ENCODE measurements at regions not wholly inside any gene's neighbourhood (a gene's known extent, or its start where the extent isn't known, plus 50 kb on each side); places are given as distances from the start of the nearest gene placed in this dataset.

GRCh38 chr5:39605588-39606575 lies 181.1 kb upstream of the DAB2 start:
- Mint-ChIP-seq H3K9me3 (peaks cover 1% of the 10 kb centered on the region), H3K27me3 (peaks cover 4% of the 10 kb centered on the region), H3K4me3 (no peak overlapping the region), H3K4me1 (peaks cover 3% of the 10 kb centered on the region), H3K36me3 (no peaks in the 10 kb centered on the region), H3K27ac (no peak overlapping the region)
- ATAC-seq (ENCODE audit: low read depth) (no peak), DNase-seq (ENCODE audit: low spot score in 2 of 2) (no peak)

GRCh38 chr5:39605145-39605544 lies 180.4 kb upstream of the DAB2 start:
- no peak for ATAC-seq (ENCODE audit: low read depth)
- Mint-ChIP-seq H3K4me1 (peaks cover 3% of the 10 kb centered on the region), H3K36me3 (no peaks in the 10 kb centered on the region), H3K4me3 (no peak overlapping the region), H3K9me3 (peaks cover 1% of the 10 kb centered on the region), H3K27me3 (peaks cover 4% of the 10 kb centered on the region), H3K27ac (no peak overlapping the region)
- DNase-seq (ENCODE audit: low spot score in 2 of 2): no peak

- ATAC-seq (ENCODE audit: low read depth): no peak
- H3K36me3 Mint-ChIP-seq: no peaks in the 10 kb centered on the region
- H3K4me1 Mint-ChIP-seq: peaks cover 3% of the 10 kb centered on the region
- peaks cover 4% of the 10 kb centered on the region for H3K27me3 Mint-ChIP-seq
- no peak overlapping the region for H3K4me3 Mint-ChIP-seq
- H3K27ac Mint-ChIP-seq: no peak overlapping the region
- DNase-seq (ENCODE audit: low spot score in 2 of 2): no peak
- peaks cover 1% of the 10 kb centered on the region for H3K9me3 Mint-ChIP-seq
Observed at GRCh38 chr5:39604491-39604890, 179.7 kb upstream of the DAB2 start.

- Mint-ChIP-seq H3K27me3 (peaks cover 11% of the 10 kb centered on the region), H3K9me3 (no peaks in the 10 kb centered on the region), H3K4me1 (no peaks in the 10 kb centered on the region), H3K4me3 (no peak overlapping the region), H3K36me3 (no peaks in the 10 kb centered on the region), H3K27ac (no peak overlapping the region)
- DNase-seq (ENCODE audit: low spot score in 2 of 2) (no peak), ATAC-seq (ENCODE audit: low read depth) (no peak)
Observed at GRCh38 chr5:39599721-39600431, 175.1 kb upstream of the DAB2 start.

DNA sequence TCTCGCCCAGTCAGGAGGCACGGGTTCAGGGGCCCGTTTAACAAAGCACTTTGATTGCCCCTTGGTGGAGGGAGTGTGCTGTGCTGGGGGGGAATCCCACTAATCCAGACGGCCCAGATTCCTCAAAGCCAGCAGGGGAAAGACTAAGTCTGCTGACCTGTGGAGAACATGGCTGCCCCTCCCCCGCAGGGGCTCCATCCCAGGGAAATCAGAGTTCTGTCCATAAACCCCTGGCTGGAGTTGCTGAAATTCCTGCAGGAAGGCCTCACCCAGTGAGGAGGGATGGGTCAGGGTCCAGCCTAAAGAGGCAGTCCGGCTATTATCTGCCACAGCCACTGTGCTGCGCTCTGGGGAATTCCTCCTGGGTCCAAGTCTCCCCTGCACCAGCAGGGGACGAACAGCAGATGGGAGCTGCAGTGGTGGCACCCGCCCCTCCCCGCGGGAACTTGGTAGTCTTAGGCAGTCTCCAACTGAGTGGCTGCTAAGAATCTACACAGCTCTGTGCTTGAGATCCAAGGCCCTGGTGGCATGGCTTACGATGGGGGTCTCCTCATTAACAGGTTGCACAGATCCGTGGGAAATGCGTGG lies 174.0 kb upstream of the DAB2 start:
- DNase-seq (ENCODE audit: low spot score in 2 of 2) (no peak), ATAC-seq (ENCODE audit: low read depth) (no peak)
- no peak overlapping the region for H3K27ac Mint-ChIP-seq
- H3K36me3 Mint-ChIP-seq: no peaks in the 10 kb centered on the region
- H3K27me3 Mint-ChIP-seq: peaks cover 7% of the 10 kb centered on the region
- H3K4me3 Mint-ChIP-seq: no peak overlapping the region
- no peaks in the 10 kb centered on the region for H3K4me1 Mint-ChIP-seq
- H3K9me3 Mint-ChIP-seq: no peaks in the 10 kb centered on the region

- Mint-ChIP-seq H3K9me3 (no peaks in the 10 kb centered on the region), H3K36me3 (no peaks in the 10 kb centered on the region), H3K27me3 (peaks cover 3% of the 10 kb centered on the region), H3K27ac (no peak overlapping the region), H3K4me3 (no peak overlapping the region), H3K4me1 (no peaks in the 10 kb centered on the region)
- ATAC-seq (ENCODE audit: low read depth) (no peak), DNase-seq (ENCODE audit: low spot score in 2 of 2) (no peak)
Observed at GRCh38 chr5:39588179-39588578, 163.4 kb upstream of the DAB2 start.

- no peaks in the 10 kb centered on the region for H3K36me3 Mint-ChIP-seq
Observed at GRCh38 chr5:39587675-39588074, 162.9 kb upstream of the DAB2 start.

DNA sequence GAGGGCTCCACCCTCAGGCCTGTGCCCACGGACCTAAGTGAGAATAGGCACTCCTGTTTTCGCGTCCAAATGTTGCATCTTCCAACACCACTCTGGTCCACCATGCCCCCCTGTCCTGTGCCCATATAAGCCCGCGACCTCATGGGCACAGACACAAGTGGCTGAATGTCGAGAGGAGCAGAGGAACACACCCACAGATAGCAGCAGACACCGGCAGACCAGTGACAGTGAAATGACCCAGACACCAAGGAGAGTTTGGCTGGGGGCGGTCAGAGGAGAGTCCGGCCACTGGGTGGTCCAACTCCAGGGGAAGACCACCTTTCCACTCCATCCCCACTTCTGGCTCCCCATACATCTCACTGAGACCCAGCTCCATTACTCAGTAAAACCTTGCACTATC lies 161.4 kb upstream of the DAB2 start:
- H3K9me3 Mint-ChIP-seq: no peaks in the 10 kb centered on the region
- no peak overlapping the region for H3K27ac Mint-ChIP-seq
- no peaks in the 10 kb centered on the region for H3K36me3 Mint-ChIP-seq
- ATAC-seq (ENCODE audit: low read depth): no peak
- H3K4me3 Mint-ChIP-seq: no peak overlapping the region
- DNase-seq (ENCODE audit: low spot score in 2 of 2): no peak
- peaks cover 3% of the 10 kb centered on the region for H3K27me3 Mint-ChIP-seq
- H3K4me1 Mint-ChIP-seq: peaks cover 3% of the 10 kb centered on the region

More at GRCh38 chr5:39587675-39588074, 162.9 kb upstream of the DAB2 start:
- H3K4me3 Mint-ChIP-seq: no peak overlapping the region
- no peak for DNase-seq (ENCODE audit: low spot score in 2 of 2)
- no peak for ATAC-seq (ENCODE audit: low read depth)
- no peak overlapping the region for H3K27ac Mint-ChIP-seq
- H3K4me1 Mint-ChIP-seq: no peaks in the 10 kb centered on the region
- H3K27me3 Mint-ChIP-seq: peaks cover 5% of the 10 kb centered on the region
- no peaks in the 10 kb centered on the region for H3K9me3 Mint-ChIP-seq

DNA sequence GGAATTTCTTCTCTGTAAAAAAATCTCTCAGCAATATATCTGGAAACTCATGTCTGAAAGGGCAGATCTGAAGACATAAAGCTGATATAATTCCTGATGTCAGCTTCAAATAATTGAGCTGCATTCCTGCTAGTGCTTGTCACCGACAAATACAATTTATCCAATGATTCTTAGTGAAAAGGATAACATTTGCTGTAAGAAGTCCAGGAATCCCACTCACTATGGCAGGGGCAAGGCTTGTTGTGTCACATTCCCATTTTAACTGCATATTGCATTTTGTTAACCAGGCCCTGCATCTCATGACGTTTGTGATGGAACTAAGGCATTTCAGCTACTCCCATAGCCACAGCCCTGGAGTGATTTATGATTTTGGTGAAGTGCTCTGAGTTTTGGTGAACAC lies 160.1 kb upstream of the DAB2 start:
- no peak for DNase-seq (ENCODE audit: low spot score in 2 of 2)
- ATAC-seq (ENCODE audit: low read depth): no peak
- no peak overlapping the region for H3K4me3 Mint-ChIP-seq
- H3K27me3 Mint-ChIP-seq: peaks cover 3% of the 10 kb centered on the region
- H3K27ac Mint-ChIP-seq: no peak overlapping the region
- H3K4me1 Mint-ChIP-seq: peaks cover 5% of the 10 kb centered on the region
- H3K9me3 Mint-ChIP-seq: no peaks in the 10 kb centered on the region
- H3K36me3 Mint-ChIP-seq: no peaks in the 10 kb centered on the region

- H3K9me3 Mint-ChIP-seq: no peaks in the 10 kb centered on the region
- no peak overlapping the region for H3K4me3 Mint-ChIP-seq
- H3K4me1 Mint-ChIP-seq: peaks cover 5% of the 10 kb centered on the region
- DNase-seq (ENCODE audit: low spot score in 2 of 2): no peak
- peak; percentile 38 for ATAC-seq (ENCODE audit: low read depth)
- no peaks in the 10 kb centered on the region for H3K36me3 Mint-ChIP-seq
- peaks cover 3% of the 10 kb centered on the region for H3K27me3 Mint-ChIP-seq
- no peak overlapping the region for H3K27ac Mint-ChIP-seq
Observed at GRCh38 chr5:39580702-39581453, 156.1 kb upstream of the DAB2 start.

- ATAC-seq (ENCODE audit: low read depth): no peak
Observed at GRCh38 chr5:39579750-39580149, 155.0 kb upstream of the DAB2 start.

DNA sequence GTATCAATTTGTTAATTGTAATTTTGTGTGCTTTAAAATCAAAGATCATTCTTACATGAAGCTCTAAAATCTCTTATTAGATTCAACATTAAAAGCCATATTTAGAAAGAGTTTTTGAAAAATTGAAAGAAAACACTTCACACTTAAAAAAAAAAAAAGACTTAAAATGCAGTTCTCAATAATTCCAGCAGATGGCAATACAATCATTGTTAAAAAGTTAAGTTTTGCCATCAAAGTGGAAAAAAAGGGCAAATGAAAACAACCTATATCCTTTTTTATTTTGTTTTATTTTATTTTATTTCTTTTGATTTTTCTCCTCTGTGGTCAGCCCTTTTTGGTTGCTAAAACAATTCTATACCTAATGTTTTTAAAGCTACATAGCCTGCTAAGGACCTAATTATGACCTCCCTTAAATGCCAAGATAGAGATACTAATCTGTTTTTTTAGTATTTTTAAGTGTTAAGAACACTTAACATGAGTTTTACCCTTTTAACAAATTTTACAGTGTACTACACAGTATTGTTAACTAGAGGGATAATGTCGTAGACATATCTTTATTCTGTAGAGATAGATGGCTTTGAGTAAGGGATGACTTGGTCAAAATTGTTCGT lies 154.2 kb upstream of the DAB2 start:
- Mint-ChIP-seq H3K36me3 (no peaks in the 10 kb centered on the region), H3K4me3 (no peak overlapping the region), H3K27ac (no peak overlapping the region), H3K9me3 (no peaks in the 10 kb centered on the region), H3K4me1 (peaks cover 5% of the 10 kb centered on the region), H3K27me3 (peaks cover 3% of the 10 kb centered on the region)
- DNase-seq (ENCODE audit: low spot score in 2 of 2) (peak in 1 of 2 donors; percentile 7), ATAC-seq (ENCODE audit: low read depth) (no peak)

More at GRCh38 chr5:39579750-39580149, 155.0 kb upstream of the DAB2 start:
- H3K27ac Mint-ChIP-seq: no peak overlapping the region
- H3K36me3 Mint-ChIP-seq: no peaks in the 10 kb centered on the region
- DNase-seq (ENCODE audit: low spot score in 2 of 2): no peak
- no peak overlapping the region for H3K4me3 Mint-ChIP-seq
- no peaks in the 10 kb centered on the region for H3K9me3 Mint-ChIP-seq
- H3K4me1 Mint-ChIP-seq: peaks cover 5% of the 10 kb centered on the region
- H3K27me3 Mint-ChIP-seq: peaks cover 3% of the 10 kb centered on the region

DNA sequence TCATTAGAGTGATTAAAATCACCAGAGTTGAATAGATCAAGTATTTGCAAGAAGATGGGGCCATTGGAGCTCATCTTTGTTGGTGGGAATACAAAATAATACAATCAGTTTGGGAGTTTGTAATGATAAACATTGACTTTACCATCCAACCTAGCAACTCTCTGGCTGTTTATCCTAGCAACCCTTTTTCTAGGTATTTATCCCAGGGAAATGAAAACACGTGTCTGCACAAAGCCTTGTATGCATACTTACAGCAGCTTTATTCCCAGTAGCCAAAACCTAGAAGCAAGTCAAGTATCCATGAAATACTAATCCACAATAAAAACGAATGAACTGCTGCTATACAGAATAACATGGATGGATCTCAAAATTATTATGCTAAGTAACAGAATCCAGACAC lies 152.7 kb upstream of the DAB2 start:
- Mint-ChIP-seq H3K27ac (no peak overlapping the region), H3K4me3 (no peak overlapping the region), H3K27me3 (no peaks in the 10 kb centered on the region), H3K4me1 (peaks cover 5% of the 10 kb centered on the region), H3K9me3 (no peaks in the 10 kb centered on the region), H3K36me3 (no peaks in the 10 kb centered on the region)
- ATAC-seq (ENCODE audit: low read depth) (no peak), DNase-seq (ENCODE audit: low spot score in 2 of 2) (no peak)

All from memory B cell (primary cell).